GM18508 (cell line): ENCODE measurements at regions not wholly inside any gene's neighbourhood (a gene's known extent, or its start where the extent isn't known, plus 50 kb on each side); places are given as distances from the start of the nearest gene placed in this dataset.
"Not testable (repeated sequence)": the region's sequence is repeated elsewhere in the genome, so short reads cannot be mapped to it uniquely, and the experiment has no call there.

ENCODE experiments used
- ATAC-seq: cut with Tn5 transposase; IDR thresholded peaks from one replicate; pipeline ENCODE4 v1.9.1; 2021; ENCODE audit warnings: moderate number of reproducible peaks; ENCODE audit not compliant: insufficient read depth, unreplicated experiment

DNA sequence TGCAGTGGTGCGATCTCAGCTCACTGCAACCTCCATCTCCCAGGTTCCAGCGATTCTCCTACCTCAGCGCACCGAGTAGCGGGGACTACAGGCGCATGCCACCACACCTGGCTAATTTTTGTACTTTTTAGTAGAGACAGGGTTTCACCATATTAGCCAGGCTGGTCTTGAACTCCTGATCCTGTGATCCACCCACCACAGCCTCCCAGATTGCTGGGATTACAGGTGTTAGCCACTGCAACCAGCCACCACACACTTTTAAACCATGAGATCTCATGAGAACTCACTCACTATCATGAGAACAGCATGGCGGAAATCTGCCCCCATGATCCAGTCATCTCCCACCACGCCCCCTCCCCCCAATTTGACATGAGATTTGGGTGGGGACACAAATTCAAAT is 636.9 kb downstream of the MCTP2 start:
- ATAC-seq, result not testable (repeated sequence)

- no peak for ATAC-seq
Observed at GRCh38 chr15:94875550-94875949, 644.2 kb downstream of the MCTP2 start.

DNA sequence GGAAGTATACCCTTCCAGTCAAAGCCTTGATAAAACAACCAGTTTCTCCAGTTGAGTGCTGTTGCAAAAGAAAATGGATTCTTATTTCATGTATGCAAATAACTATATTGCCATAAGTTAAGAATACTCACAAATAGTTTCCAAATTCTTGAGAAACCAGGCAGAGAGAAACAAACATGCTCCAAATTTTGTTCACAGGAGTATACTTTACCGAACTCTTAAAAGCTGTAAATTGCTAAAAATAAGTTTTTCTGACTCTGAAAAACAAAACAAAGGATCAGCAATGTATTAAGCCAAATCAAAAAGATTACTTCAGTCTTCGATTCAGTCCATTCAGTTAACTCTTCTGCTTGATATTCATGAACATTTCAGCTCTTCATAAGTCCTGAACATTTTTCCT is 646.5 kb downstream of the MCTP2 start:
- ATAC-seq, result no peak

- no peak for ATAC-seq
Observed at GRCh38 chr15:94882071-94882712, 650.8 kb downstream of the MCTP2 start.

DNA sequence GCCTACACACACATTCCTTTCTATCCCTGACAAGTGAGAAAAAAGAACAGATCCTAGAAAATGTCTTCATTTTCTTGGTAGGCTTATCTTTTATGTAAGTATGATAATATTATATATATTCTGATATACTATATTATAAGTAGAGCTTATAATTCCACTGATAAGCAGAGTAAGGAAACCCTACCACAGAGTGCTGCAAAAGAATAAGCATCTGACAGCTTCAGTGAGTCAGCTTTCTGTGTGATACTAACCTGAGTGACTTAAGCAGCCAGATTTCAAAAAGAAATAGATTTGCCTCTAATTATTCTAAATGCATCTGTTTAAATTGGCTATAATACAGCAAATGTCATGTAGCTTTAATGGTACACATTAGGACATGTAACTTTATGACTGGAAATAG is 656.0 kb downstream of the MCTP2 start:
- no peak for ATAC-seq

DNA sequence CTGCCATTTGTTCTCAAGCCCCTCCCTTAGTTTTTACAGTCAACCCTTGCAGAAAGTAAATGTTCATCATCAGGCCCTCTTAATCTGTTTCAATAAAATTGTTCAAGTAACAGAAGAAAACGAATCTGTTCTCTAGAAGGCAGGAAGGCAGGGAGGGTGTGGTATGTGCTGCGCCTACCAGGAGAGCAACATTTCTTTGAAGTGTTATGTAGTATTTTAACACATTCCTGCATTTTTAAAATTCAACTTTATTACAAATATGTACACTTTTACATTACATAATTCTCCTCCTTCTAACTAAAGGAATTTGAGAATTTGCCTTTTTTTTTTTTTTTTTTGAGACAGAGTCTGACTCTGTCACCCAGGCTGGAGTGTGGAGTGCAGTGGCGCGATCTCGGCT is 657.8 kb downstream of the MCTP2 start:
- no peak for ATAC-seq

- no peak for ATAC-seq
Observed at GRCh38 chr15:94893091-94893490, 661.7 kb downstream of the MCTP2 start.

GRCh38 chr15:94894056-94894455 is 662.7 kb downstream of the MCTP2 start:
- no peak for ATAC-seq

DNA sequence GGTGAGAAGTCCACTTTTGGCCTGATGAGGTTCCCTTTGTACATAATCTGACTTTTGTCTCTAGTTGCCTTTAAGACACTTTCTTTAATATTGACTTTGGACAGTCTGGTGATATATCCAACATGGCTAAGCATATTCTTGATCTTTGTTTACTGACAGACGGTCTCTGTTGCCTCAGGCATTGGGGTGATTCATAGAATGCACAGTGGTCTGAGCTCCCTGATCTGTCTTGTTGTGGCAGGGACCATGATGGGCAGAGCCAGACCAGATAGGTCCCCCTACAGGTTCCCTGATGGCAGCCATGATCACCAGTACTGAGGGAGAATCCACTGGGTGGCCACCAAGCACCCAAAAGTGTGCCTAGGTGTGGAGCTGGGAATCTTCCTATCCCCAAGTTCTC is 678.1 kb downstream of the MCTP2 start:
- no peak for ATAC-seq

GRCh38 chr15:94910166-94910565 is 678.8 kb downstream of the MCTP2 start:
- no peak for ATAC-seq

DNA sequence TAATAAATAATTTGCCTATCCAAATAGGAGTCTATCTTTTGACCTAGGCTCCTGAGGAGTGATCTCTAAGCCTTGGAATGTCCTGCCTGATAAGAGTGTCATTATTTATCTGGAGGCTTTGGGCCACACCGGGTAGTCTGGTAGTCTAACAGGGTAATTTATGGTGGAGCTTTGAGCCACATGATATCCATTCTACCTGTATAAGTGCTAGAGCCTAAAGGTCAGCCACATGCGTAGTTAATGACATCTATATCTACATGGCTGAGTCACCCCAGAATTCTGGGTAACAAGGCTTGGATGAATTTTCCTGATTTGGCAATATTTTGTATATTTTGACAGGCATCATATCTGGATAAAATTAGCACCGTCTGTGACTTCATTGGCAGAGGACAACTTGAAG is 681.4 kb downstream of the MCTP2 start:
- ATAC-seq, result no peak

- no peak for ATAC-seq
Observed at GRCh38 chr15:94917068-94917467, 685.7 kb downstream of the MCTP2 start.

GRCh38 chr15:94921936-94922335 is 690.6 kb downstream of the MCTP2 start:
- ATAC-seq, result no peak

- no peak for ATAC-seq
Observed at GRCh38 chr15:94924057-94924456, 692.7 kb downstream of the MCTP2 start.

- ATAC-seq, result no peak
Observed at GRCh38 chr15:94924971-94925598, 693.7 kb downstream of the MCTP2 start.

DNA sequence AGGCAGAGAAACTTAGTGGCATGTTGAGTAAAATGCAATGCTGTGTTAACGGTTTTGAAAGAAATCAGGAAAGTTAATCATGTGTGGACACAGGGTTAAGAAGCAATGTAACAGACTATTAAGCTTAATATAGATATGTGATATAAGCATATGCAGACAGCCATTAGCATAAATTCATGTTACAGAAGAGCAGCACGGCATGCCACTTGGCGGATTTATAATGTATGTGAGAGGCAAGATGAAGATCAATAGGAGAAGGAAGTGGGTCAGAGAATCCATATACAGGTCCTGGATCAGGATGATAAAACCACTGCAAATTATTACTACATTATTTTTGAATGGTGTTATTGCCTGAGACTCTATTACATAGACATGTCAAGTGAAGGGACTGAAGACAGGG is 694.3 kb downstream of the MCTP2 start:
- no peak for ATAC-seq

DNA sequence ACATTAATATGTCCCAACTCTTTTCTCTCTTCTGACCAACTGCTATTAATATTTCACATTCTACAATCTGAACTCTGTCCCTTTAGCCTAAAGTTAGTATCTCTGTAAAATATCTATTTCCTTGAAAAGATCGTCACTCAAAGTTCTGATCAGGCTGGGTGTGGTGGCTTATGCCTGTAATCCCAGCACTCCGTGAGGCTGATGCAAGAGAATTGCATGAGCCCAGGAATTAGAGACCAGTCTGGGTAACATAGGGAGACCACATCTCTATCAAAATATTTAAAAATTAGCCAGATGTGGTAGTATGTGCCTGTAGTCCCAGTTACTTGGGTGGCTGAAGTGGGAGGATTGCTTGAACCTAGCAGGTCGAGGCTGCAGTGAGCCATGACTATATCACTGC is 695.6 kb downstream of the MCTP2 start:
- no peak for ATAC-seq

DNA sequence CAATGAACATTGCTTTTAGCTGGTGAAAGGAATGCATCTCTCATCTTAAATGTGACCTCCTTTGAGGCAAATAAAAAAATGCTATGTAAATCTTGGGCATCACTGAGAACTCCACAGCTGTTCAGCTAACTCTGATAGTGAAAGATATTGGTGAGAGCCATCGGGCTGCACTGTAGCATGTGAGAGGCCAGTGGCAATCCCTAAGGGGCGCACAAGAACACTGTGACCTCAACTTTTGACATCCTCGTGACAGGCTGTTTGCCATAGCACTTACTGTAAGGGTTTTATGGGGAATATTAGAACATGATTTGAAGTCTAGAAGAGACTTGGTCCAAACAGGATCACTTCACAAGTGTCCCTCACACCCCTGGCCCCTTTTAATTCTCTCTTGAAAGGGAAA is 697.9 kb downstream of the MCTP2 start:
- no peak for ATAC-seq

- no peak for ATAC-seq
Observed at GRCh38 chr15:94930441-94930840, 699.1 kb downstream of the MCTP2 start.

- ATAC-seq, result no peak
Observed at GRCh38 chr15:94930960-94931359, 699.6 kb downstream of the MCTP2 start.

GRCh38 chr15:94934440-94934839 is 703.1 kb downstream of the MCTP2 start:
- ATAC-seq, result no peak

- ATAC-seq, result no peak
Observed at GRCh38 chr15:94937242-94937641, 705.9 kb downstream of the MCTP2 start.
